OCI-LY3 (cell line): ENCODE measurements at regions not wholly inside any gene's neighbourhood (a gene's known extent, or its start where the extent isn't known, plus 50 kb on each side); places are given as distances from the start of the nearest gene placed in this dataset.

ENCODE experiments used
- EZH2phosphoT487 ChIP-seq: fragments of 200-600 bp; shearing (Covaris generic); IDR thresholded peaks from 2 replicates; pipeline ENCODE4 v1.6.1; 2018; ENCODE audit warnings: antibody characterized with exemption, mixed run types, low read depth
- TF ChIP-seq, protein P1 (sequence below): fragments of 200-600, 300-600 bp; sonication (generic); IDR thresholded peaks from 2 replicates; pipeline ENCODE4 v1.5.1; 2014; ENCODE audit warnings: antibody characterized with exemption, low read length, low read depth

- TF ChIP-seq, protein P1, sequence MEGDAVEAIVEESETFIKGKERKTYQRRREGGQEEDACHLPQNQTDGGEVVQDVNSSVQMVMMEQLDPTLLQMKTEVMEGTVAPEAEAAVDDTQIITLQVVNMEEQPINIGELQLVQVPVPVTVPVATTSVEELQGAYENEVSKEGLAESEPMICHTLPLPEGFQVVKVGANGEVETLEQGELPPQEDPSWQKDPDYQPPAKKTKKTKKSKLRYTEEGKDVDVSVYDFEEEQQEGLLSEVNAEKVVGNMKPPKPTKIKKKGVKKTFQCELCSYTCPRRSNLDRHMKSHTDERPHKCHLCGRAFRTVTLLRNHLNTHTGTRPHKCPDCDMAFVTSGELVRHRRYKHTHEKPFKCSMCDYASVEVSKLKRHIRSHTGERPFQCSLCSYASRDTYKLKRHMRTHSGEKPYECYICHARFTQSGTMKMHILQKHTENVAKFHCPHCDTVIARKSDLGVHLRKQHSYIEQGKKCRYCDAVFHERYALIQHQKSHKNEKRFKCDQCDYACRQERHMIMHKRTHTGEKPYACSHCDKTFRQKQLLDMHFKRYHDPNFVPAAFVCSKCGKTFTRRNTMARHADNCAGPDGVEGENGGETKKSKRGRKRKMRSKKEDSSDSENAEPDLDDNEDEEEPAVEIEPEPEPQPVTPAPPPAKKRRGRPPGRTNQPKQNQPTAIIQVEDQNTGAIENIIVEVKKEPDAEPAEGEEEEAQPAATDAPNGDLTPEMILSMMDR = no peak
- no peak for TF ChIP-seq EZH2phosphoT487
Observed at GRCh38 chr9:101970609-101971008, 232.2 kb upstream of the GRIN3A start.
